NB4 (cell line): ENCODE measurements at regions not wholly inside any gene's neighbourhood (a gene's known extent, or its start where the extent isn't known, plus 50 kb on each side); places are given as distances from the start of the nearest gene placed in this dataset.

Experiments used
- CTCF ChIP-seq: IDR thresholded peaks from one replicate; pipeline ENCODE4 v1.5.1; 2012; ENCODE audit warnings: low read depth, low read length
- MYC ChIP-seq: IDR thresholded peaks from 2 replicates; pipeline ENCODE4 v1.6.1; 2011; ENCODE audit warnings: low read depth, low read length
- POLR2A ChIP-seq: IDR thresholded peaks from 2 replicates; pipeline ENCODE4 v1.6.1; 2011; ENCODE audit warnings: mild to moderate bottlenecking; ENCODE audit not compliant: insufficient read length; ENCODE audit errors: extremely low read depth

DNA sequence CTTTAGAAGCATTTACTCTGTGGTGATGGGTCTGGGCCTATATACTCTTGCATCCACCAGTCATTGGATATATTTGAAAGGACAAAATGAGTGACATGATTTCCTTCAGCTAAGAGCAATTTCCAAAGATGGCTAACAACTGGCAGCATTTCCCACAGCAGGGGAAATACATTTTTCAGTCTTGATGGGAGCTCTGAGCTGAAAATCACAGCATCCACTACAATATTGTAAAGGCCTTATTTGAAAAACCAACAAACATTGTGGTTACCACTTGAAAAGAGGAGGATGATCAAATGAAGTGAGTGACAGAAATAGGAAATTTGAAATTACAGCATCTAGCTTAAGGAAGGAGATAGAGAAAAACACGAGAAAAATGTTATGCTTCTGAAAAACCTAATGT is 705.0 kb upstream of the EPHA7 start:
- TF ChIP-seq CTCF (no peak), MYC (no peak), POLR2A (no peak)
